GM12874 (cell line): ENCODE measurements at regions not wholly inside any gene's neighbourhood (a gene's known extent, or its start where the extent isn't known, plus 50 kb on each side); places are given as distances from the start of the nearest gene placed in this dataset.

ENCODE experiments used
- CTCF ChIP-seq: IDR thresholded peaks from 2 replicates; pipeline ENCODE4 v1.5.1; 2011; ENCODE audit warnings: low read depth, mild to moderate bottlenecking, control low read depth, low read length, moderate library complexity; ENCODE audit not compliant: insufficient read depth

GRCh38 chr4:152193059-152193458, 342.8 kb downstream of the FBXW7 start:
- no peak for TF ChIP-seq CTCF

- TF ChIP-seq CTCF, result no peak
Observed at GRCh38 chr4:152190907-152191306, 345.0 kb downstream of the FBXW7 start.

- no peak for TF ChIP-seq CTCF
Observed at GRCh38 chr4:152189451-152190179, 346.3 kb downstream of the FBXW7 start.

GRCh38 chr4:152188801-152189200, 347.1 kb downstream of the FBXW7 start:
- TF ChIP-seq CTCF, result no peak

- TF ChIP-seq CTCF, result no peak
Observed at GRCh38 chr4:152187693-152188092, 348.2 kb downstream of the FBXW7 start.

GRCh38 chr4:152185786-152186550, 349.9 kb downstream of the FBXW7 start:
- TF ChIP-seq CTCF, result no peak

GRCh38 chr4:152181150-152181549, 354.7 kb downstream of the FBXW7 start:
- no peak for TF ChIP-seq CTCF
